ENCODE measurements at regions not wholly inside any gene's neighbourhood (a gene's known extent, or its start where the extent isn't known, plus 50 kb on each side); places are given as distances from the start of the nearest gene placed in this dataset.
"Not testable (repeated sequence)": the region's sequence is repeated elsewhere in the genome, so short reads cannot be mapped to it uniquely, and the experiment has no call there.

GRCh38 chr11:25319127-25319526 is 822.3 kb downstream of the LUZP2 start:
- no peak for DNase-seq (ENCODE audit: low read depth in 2 of 2)

- no peak for DNase-seq (ENCODE audit: low read depth in 2 of 2)
These were observed 830.8 kb downstream of the LUZP2 start for GRCh38 chr11:25327656-25328055.

GRCh38 chr11:25339281-25339680 is 842.4 kb downstream of the LUZP2 start:
- DNase-seq (ENCODE audit: low read depth in 2 of 2): no peak

- DNase-seq (ENCODE audit: low read depth in 2 of 2): no peak
These were observed 852.7 kb downstream of the LUZP2 start for GRCh38 chr11:25349537-25349936.

- DNase-seq (ENCODE audit: low read depth in 2 of 2): no peak
These were observed 854.3 kb downstream of the LUZP2 start for GRCh38 chr11:25350899-25351803.

- DNase-seq (ENCODE audit: low read depth in 2 of 2): no peak
These were observed 860.3 kb downstream of the LUZP2 start for GRCh38 chr11:25357133-25357532.

GRCh38 chr11:25377466-25377865 is 880.6 kb downstream of the LUZP2 start:
- DNase-seq (ENCODE audit: low read depth in 2 of 2): peak in 1 of 2 experiments; percentile 1

GRCh38 chr11:25396847-25397246 is 900.0 kb downstream of the LUZP2 start:
- no peak for DNase-seq (ENCODE audit: low read depth in 2 of 2)

- no peak for DNase-seq (ENCODE audit: low read depth in 2 of 2)
These were observed 911.3 kb downstream of the LUZP2 start for GRCh38 chr11:25408146-25408545.

- no peak for DNase-seq (ENCODE audit: low read depth in 2 of 2)
These were observed 916.1 kb upstream of the ANO3 start for GRCh38 chr11:25415793-25416192.

GRCh38 chr11:25423436-25424199 is 908.3 kb upstream of the ANO3 start:
- DNase-seq (ENCODE audit: low read depth in 2 of 2): peak; percentile 44 to 55

GRCh38 chr11:25432376-25432775 is 899.6 kb upstream of the ANO3 start:
- DNase-seq (ENCODE audit: low read depth in 2 of 2): no peak

GRCh38 chr11:25435197-25435596 is 896.7 kb upstream of the ANO3 start:
- no peak for DNase-seq (ENCODE audit: low read depth in 2 of 2)

GRCh38 chr11:25436326-25436725 is 895.6 kb upstream of the ANO3 start:
- DNase-seq (ENCODE audit: low read depth in 2 of 2): no peak

- DNase-seq (ENCODE audit: low read depth in 2 of 2): no peak
These were observed 890.5 kb upstream of the ANO3 start for GRCh38 chr11:25441421-25441820.

- DNase-seq (ENCODE audit: low read depth in 2 of 2): peak in 1 of 2 experiments; percentile 4
These were observed 882.8 kb upstream of the ANO3 start for GRCh38 chr11:25449091-25449490.

GRCh38 chr11:25453471-25453870 is 878.5 kb upstream of the ANO3 start:
- DNase-seq (ENCODE audit: low read depth in 2 of 2): no peak

- no peak for DNase-seq (ENCODE audit: low read depth in 2 of 2)
These were observed 875.7 kb upstream of the ANO3 start for GRCh38 chr11:25456211-25456610.

- no peak for DNase-seq (ENCODE audit: low read depth in 2 of 2)
These were observed 847.9 kb upstream of the ANO3 start for GRCh38 chr11:25483915-25484635.

GRCh38 chr11:25485315-25485714 is 846.6 kb upstream of the ANO3 start:
- DNase-seq (ENCODE audit: low read depth in 2 of 2): no peak

GRCh38 chr11:25486338-25486737 is 845.6 kb upstream of the ANO3 start:
- DNase-seq (ENCODE audit: low read depth in 2 of 2): not testable (repeated sequence)

- not testable (repeated sequence) for DNase-seq (ENCODE audit: low read depth in 2 of 2)
These were observed 843.8 kb upstream of the ANO3 start for GRCh38 chr11:25488176-25488575.
